ENCODE measurements at regions not wholly inside any gene's neighbourhood (a gene's known extent, or its start where the extent isn't known, plus 50 kb on each side); places are given as distances from the start of the nearest gene placed in this dataset.
"Not testable (repeated sequence)": the region's sequence is repeated elsewhere in the genome, so short reads cannot be mapped to it uniquely, and the experiment has no call there.

DNA sequence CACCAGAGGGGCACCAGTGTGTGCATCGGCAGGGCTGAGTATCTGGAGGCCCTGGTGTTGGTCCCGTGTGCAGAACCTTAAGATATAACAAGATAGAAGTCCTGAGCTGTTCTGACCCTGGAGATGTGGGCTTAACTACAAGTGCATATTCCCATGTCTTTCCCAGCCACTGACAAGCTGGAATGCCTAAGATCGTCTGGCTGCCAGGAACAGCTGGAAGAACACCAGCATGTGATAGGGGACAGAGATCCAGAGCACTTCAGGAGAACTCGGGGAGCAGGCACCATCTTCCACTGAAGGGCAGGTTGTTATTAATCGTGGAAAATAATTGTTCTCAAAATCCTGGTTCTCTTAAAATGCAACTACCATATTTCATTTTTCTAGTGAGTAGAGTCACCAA is 419.9 kb upstream of the RUNX1 start:
- ChIA-PET POLR2A (no interaction called here), CTCF (interaction anchor here (1.1 kb wide), 1 partner anchor 371 kb away, joined by 3 read pairs; no protein-coding TSS in a partner anchor)
- Histone ChIP-seq H3K27ac (ENCODE audit: extremely low read depth, low read depth, low read length) (no peak overlapping the region), H3K4me1 (ENCODE audit: control insufficient read depth, insufficient read depth, low read length) (no peaks in the 10 kb centered on the region), H3K9me3 (ENCODE audit: control insufficient read depth, insufficient read depth, low read depth, low read length) (no peaks in the 10 kb centered on the region), H3K4me3 (ENCODE audit: low read depth, low read length) (no peak overlapping the region), H3K36me3 (ENCODE audit: control insufficient read depth in 2 of 2, insufficient read depth in 1 of 2, low read length in 2 of 2) (no peaks in the 10 kb centered on the region)
- TF ChIP-seq, protein P1, sequence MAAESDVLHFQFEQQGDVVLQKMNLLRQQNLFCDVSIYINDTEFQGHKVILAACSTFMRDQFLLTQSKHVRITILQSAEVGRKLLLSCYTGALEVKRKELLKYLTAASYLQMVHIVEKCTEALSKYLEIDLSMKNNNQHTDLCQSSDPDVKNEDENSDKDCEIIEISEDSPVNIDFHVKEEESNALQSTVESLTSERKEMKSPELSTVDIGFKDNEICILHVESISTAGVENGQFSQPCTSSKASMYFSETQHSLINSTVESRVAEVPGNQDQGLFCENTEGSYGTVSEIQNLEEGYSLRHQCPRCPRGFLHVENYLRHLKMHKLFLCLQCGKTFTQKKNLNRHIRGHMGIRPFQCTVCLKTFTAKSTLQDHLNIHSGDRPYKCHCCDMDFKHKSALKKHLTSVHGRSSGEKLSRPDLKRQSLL (tag by site-specific recombination; IDR thresholded peaks at IDR 0.05): no peak
- no peak for TF ChIP-seq TCF7L2 (IDR thresholded peaks at IDR 0.05; ENCODE audit: borderline replicate concordance, low read depth, low read length)
- no peak for TF ChIP-seq OVOL3 (tag by site-specific recombination; IDR thresholded peaks at IDR 0.05)

DNA sequence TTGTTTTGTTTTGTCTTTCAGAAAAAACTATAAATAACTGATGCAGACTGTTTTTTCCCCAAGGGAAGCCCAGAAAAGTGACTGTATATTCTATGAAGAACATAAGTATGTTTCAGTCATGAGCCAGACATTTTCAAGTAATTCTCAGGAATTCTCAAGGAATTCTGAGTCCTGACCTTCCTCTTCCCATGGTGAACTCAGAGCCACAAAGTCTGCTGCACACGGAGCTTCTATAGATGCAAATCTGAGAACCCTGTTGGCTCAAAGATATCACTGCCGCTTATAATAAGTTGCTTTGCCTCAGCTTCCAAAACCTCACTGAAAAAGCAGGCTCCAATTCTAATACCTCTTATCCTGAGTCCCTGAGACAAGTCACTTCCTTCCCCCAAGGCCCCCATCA is 418.5 kb upstream of the RUNX1 start:
- no peak overlapping the region for H3K4me3 ChIP-seq (ENCODE audit: low read depth, low read length)
- H3K36me3 ChIP-seq (ENCODE audit: control insufficient read depth in 2 of 2, insufficient read depth in 1 of 2, low read length in 2 of 2): no peaks in the 10 kb centered on the region
- ChIA-PET POLR2A (no interaction called here), CTCF (no interaction called here)
- H3K9me3 ChIP-seq (ENCODE audit: control insufficient read depth, insufficient read depth, low read depth, low read length): no peaks in the 10 kb centered on the region
- H3K27ac ChIP-seq (ENCODE audit: extremely low read depth, low read depth, low read length): no peak overlapping the region
- TF ChIP-seq RBAK (tag by site-specific recombination; IDR thresholded peaks at IDR 0.05) (no peak), ZBTB48 (tag by site-specific recombination; IDR thresholded peaks at IDR 0.05) (no peak), HOXD13 (CRISPR knock-in tag; IDR thresholded peaks at IDR 0.05; ENCODE audit: borderline replicate concordance) (no peak), ZNF311 (tag by site-specific recombination; IDR thresholded peaks at IDR 0.05; ENCODE audit: borderline replicate concordance) (no peak), ZNF600 (tag by site-specific recombination; IDR thresholded peaks at IDR 0.05) (no peak), ZNF664 (tag by site-specific recombination; IDR thresholded peaks at IDR 0.05) (no peak), ZNF214 (tag by site-specific recombination; IDR thresholded peaks at IDR 0.05; ENCODE audit: borderline replicate concordance) (no peak), ZNF221 (tag by site-specific recombination; IDR thresholded peaks at IDR 0.05; ENCODE audit: borderline replicate concordance) (no peak), ZNF776 (tag by site-specific recombination; IDR thresholded peaks at IDR 0.05; ENCODE audit: borderline replicate concordance) (no peak), SETDB1 (IDR thresholded peaks at IDR 0.05; ENCODE audit: insufficient read length, low read length) (no peak), ZNF529 (tag by site-specific recombination; IDR thresholded peaks at IDR 0.05; ENCODE audit: insufficient replicate concordance) (no peak), IKZF3 (tag by site-specific recombination; IDR thresholded peaks at IDR 0.05) (no peak), ZNF112 (tag by site-specific recombination; IDR thresholded peaks at IDR 0.05) (no peak), ZNF544 (tag by site-specific recombination; IDR thresholded peaks at IDR 0.05) (no peak), ZNF843 (tag by site-specific recombination; IDR thresholded peaks at IDR 0.05) (no peak), ZNF202 (tag by site-specific recombination; IDR thresholded peaks at IDR 0.05; ENCODE audit: borderline replicate concordance) (no peak), OVOL3 (tag by site-specific recombination; IDR thresholded peaks at IDR 0.05) (no peak)
- TF ChIP-seq, protein P2, sequence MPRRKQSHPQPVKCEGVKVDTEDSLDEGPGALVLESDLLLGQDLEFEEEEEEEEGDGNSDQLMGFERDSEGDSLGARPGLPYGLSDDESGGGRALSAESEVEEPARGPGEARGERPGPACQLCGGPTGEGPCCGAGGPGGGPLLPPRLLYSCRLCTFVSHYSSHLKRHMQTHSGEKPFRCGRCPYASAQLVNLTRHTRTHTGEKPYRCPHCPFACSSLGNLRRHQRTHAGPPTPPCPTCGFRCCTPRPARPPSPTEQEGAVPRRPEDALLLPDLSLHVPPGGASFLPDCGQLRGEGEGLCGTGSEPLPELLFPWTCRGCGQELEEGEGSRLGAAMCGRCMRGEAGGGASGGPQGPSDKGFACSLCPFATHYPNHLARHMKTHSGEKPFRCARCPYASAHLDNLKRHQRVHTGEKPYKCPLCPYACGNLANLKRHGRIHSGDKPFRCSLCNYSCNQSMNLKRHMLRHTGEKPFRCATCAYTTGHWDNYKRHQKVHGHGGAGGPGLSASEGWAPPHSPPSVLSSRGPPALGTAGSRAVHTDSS (tag by site-specific recombination; IDR thresholded peaks at IDR 0.05): no peak
- TF ChIP-seq, protein P3, sequence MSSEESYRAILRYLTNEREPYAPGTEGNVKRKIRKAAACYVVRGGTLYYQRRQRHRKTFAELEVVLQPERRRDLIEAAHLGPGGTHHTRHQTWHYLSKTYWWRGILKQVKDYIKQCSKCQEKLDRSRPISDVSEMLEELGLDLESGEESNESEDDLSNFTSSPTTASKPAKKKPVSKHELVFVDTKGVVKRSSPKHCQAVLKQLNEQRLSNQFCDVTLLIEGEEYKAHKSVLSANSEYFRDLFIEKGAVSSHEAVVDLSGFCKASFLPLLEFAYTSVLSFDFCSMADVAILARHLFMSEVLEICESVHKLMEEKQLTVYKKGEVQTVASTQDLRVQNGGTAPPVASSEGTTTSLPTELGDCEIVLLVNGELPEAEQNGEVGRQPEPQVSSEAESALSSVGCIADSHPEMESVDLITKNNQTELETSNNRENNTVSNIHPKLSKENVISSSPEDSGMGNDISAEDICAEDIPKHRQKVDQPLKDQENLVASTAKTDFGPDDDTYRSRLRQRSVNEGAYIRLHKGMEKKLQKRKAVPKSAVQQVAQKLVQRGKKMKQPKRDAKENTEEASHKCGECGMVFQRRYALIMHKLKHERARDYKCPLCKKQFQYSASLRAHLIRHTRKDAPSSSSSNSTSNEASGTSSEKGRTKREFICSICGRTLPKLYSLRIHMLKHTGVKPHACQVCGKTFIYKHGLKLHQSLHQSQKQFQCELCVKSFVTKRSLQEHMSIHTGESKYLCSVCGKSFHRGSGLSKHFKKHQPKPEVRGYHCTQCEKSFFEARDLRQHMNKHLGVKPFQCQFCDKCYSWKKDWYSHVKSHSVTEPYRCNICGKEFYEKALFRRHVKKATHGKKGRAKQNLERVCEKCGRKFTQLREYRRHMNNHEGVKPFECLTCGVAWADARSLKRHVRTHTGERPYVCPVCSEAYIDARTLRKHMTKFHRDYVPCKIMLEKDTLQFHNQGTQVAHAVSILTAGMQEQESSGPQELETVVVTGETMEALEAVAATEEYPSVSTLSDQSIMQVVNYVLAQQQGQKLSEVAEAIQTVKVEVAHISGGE (tag by site-specific recombination; conservative IDR thresholded peaks at IDR 0.05; ENCODE audit: low read depth): no peak
- TF ChIP-seq, protein P4, sequence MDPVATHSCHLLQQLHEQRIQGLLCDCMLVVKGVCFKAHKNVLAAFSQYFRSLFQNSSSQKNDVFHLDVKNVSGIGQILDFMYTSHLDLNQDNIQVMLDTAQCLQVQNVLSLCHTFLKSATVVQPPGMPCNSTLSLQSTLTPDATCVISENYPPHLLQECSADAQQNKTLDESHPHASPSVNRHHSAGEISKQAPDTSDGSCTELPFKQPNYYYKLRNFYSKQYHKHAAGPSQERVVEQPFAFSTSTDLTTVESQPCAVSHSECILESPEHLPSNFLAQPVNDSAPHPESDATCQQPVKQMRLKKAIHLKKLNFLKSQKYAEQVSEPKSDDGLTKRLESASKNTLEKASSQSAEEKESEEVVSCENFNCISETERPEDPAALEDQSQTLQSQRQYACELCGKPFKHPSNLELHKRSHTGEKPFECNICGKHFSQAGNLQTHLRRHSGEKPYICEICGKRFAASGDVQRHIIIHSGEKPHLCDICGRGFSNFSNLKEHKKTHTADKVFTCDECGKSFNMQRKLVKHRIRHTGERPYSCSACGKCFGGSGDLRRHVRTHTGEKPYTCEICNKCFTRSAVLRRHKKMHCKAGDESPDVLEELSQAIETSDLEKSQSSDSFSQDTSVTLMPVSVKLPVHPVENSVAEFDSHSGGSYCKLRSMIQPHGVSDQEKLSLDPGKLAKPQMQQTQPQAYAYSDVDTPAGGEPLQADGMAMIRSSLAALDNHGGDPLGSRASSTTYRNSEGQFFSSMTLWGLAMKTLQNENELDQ (tag by site-specific recombination; IDR thresholded peaks at IDR 0.05; ENCODE audit: low read depth): no peak
- H3K4me1 ChIP-seq (ENCODE audit: control insufficient read depth, insufficient read depth, low read length): no peaks in the 10 kb centered on the region

DNA sequence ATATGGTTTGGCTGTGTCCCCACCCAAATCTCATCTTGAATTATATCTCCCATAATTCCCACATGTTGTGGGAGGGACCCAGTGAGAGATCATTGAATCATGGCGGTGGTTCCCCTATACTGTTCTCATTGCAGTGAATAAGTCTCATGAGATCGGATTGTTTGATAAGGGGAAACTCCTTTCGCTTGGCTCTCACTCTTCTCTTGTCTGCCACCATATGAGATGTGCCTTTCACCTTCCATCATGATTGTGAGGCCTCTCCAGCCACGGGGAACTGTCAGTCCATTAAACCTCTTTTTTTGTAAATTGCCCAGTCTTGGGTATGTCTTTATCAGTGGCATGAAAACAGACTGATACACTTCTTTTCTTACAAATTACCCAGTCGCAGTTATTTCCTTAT is 417.6 kb upstream of the RUNX1 start:
- H3K4me1 ChIP-seq (ENCODE audit: control insufficient read depth, insufficient read depth, low read length); H3K27ac ChIP-seq (ENCODE audit: extremely low read depth, low read depth, low read length); H3K36me3 ChIP-seq (ENCODE audit: control insufficient read depth in 2 of 2, insufficient read depth in 1 of 2, low read length in 2 of 2); H3K4me3 ChIP-seq (ENCODE audit: low read depth, low read length); POLR2A ChIA-PET; H3K9me3 ChIP-seq (ENCODE audit: control insufficient read depth, insufficient read depth, low read depth, low read length); CTCF ChIA-PET: not testable (repeated sequence)

All from HEK293 (cell line).